B cell (primary cell): ENCODE measurements at regions not wholly inside any gene's neighbourhood (a gene's known extent, or its start where the extent isn't known, plus 50 kb on each side); places are given as distances from the start of the nearest gene placed in this dataset.

Source experiments
- ATAC-seq: fragments of 200-7000 bp; cut with Tn5 transposase; one replicate; pipeline ENCODE4 v1.10.0; 2021; ENCODE audit warnings: low read depth, mild to moderate bottlenecking, moderate number of reproducible peaks, moderate library complexity
- CTCF ChIA-PET: fragments of 350-600 bp; sonication (Branson Sonifier 250); formaldehyde crosslinking; loops from one replicate; lab custom pipeline; 2021; ENCODE audit warnings: antibody characterized with exemption, inconsistent platforms; lab: Charles Lee
- POLR2A ChIA-PET: fragments of 350-600 bp; sonication (Branson Sonifier 250); formaldehyde crosslinking; loops from one replicate; lab custom pipeline; 2021; ENCODE audit warnings: antibody characterized with exemption; lab: Charles Lee
- DNase-seq: peaks from one replicate; pipeline ENCODE4 v3.0.0; 2013
- H2AFZ ChIP-seq: 2 replicates; pipeline ENCODE4 v1.6.1; 2012; ENCODE audit warnings: mild to moderate bottlenecking, low read depth, low read length; ENCODE audit not compliant: insufficient read depth, poor library complexity, severe bottlenecking
- H3K27ac ChIP-seq, 2 donors: 1 replicate in 1 of 2; 2 replicates in 1 of 2; pipeline ENCODE4 v1.5.1; 2012 to 2013; ENCODE audit warnings: low read length in 2 of 2, mild to moderate bottlenecking in 2 of 2, moderate library complexity in 1 of 2
- H3K27me3 ChIP-seq, 4 experiments: fragments of 200-600 bp in 1 of 4; sonication (generic) in 1 of 4; replicated peaks in 1 of 4; 1 replicate in 2 of 4; 2 replicates in 2 of 4; pipeline versions ENCODE4 v1.6.1 to v1.7.0; 2013 to 2016; ENCODE audit warnings: low read length in 3 of 4, mild to moderate bottlenecking in 2 of 4, mixed read lengths in 1 of 4, moderate library complexity in 1 of 4; ENCODE audit not compliant: insufficient read depth in 4 of 4, control insufficient read depth in 3 of 4; ENCODE audit errors: control extremely low read depth in 1 of 4
- H3K36me3 ChIP-seq, 2 experiments: replicated peaks in 1 of 2; 1 replicate in 1 of 2; 2 replicates in 1 of 2; pipeline versions ENCODE4 v1.6.1 to v1.7.1; 2013; ENCODE audit warnings: low read length in 1 of 2; ENCODE audit not compliant: insufficient read depth in 2 of 2, control insufficient read depth in 1 of 2; ENCODE audit errors: control extremely low read depth in 1 of 2, extremely low read depth in 1 of 2
- H3K4me1 ChIP-seq, 2 donors: fragments of 200-600 bp in 1 of 2; sonication (generic) in 1 of 2; 1 replicate in 1 of 2; 2 replicates in 1 of 2; pipeline versions ENCODE4 v1.5.1 to v1.6.1; 2013 to 2017; ENCODE audit warnings: low read length in 2 of 2; ENCODE audit not compliant: control insufficient read depth in 2 of 2, insufficient read depth in 2 of 2
- H3K4me2 ChIP-seq: replicated peaks from 2 replicates; pipeline ENCODE3; 2012; ENCODE audit warnings: mild to moderate bottlenecking, low read depth, low read length; ENCODE audit not compliant: poor library complexity, severe bottlenecking
- H3K4me3 ChIP-seq, 5 experiments: fragments of 200-600 bp in 1 of 5; sonication (generic) in 1 of 5; 1 replicate in 3 of 5; 2 replicates in 2 of 5; pipeline versions ENCODE4 v1.5.1 to v1.7.0; 2011 to 2016; ENCODE audit warnings: low read length in 4 of 5, mild to moderate bottlenecking in 4 of 5, low read depth in 2 of 5, control low read depth in 1 of 5, moderate library complexity in 1 of 5; ENCODE audit not compliant: insufficient read depth in 1 of 5; ENCODE audit errors: control extremely low read depth in 1 of 5, extremely low read depth in 1 of 5
- H3K79me2 ChIP-seq: fragments of 200-600 bp; sonication (generic); one replicate; pipeline ENCODE4 v1.6.0; 2016; ENCODE audit warnings: low read length; ENCODE audit not compliant: control insufficient read depth, insufficient read depth
- H3K9ac ChIP-seq: fragments of 200-600 bp; sonication (generic); 2 replicates; pipeline ENCODE4 v1.6.1; 2017; ENCODE audit warnings: mild to moderate bottlenecking, low read length, moderate library complexity
- H3K9me3 ChIP-seq, 3 donors: one replicate each; pipeline versions ENCODE4 v1.6.1 to v1.7.1; 2013; ENCODE audit warnings: low read length in 2 of 3; ENCODE audit not compliant: control insufficient read depth in 2 of 3, insufficient read depth in 1 of 3; ENCODE audit errors: control extremely low read depth in 1 of 3
- H4K20me1 ChIP-seq: 2 replicates; pipeline ENCODE4 v1.6.0; 2012; ENCODE audit warnings: mild to moderate bottlenecking, low read length; ENCODE audit not compliant: insufficient read depth, control insufficient read depth, poor library complexity, severe bottlenecking
- H3K27ac Mint-ChIP-seq: one replicate; pipeline ENCODE4 v1.8.0; 2021; ENCODE audit warnings: mixed read lengths
- H3K27me3 Mint-ChIP-seq: one replicate; pipeline ENCODE4 v1.8.0; 2021; ENCODE audit warnings: mixed read lengths
- H3K4me1 Mint-ChIP-seq: one replicate; pipeline ENCODE4 v1.8.0; 2021; ENCODE audit warnings: mixed read lengths
- H3K4me3 Mint-ChIP-seq: one replicate; pipeline ENCODE4 v1.8.0; 2021; ENCODE audit warnings: mixed read lengths
- H3K9me3 Mint-ChIP-seq: one replicate; pipeline ENCODE4 v1.8.0; 2022; ENCODE audit warnings: mixed read lengths; ENCODE audit not compliant: insufficient read depth
- EZH2 ChIP-seq: IDR thresholded peaks from 2 replicates; pipeline ENCODE4 v1.6.1; 2012; ENCODE audit warnings: borderline replicate concordance, low read depth, mild to moderate bottlenecking, moderate library complexity, low read length; ENCODE audit not compliant: insufficient read depth, poor library complexity, severe bottlenecking
- WGBS: methylation state at CpG from one replicate; pipeline ENCODE4 v1.1.5; 2013; ENCODE audit warnings: missing lambda C conversion rate; ENCODE audit not compliant: insufficient coverage; 5-methylcytosine and 5-hydroxymethylcytosine counted together
- intact Hi-C: fragments of 100-400 bp; cut with micrococcal nuclease; formaldehyde crosslinking; loops from one replicate; pipeline ENCODE4 v1.10.0; 2022
- TF ChIP-seq, protein P1 (sequence below): fragments of 200-600 bp; IDR thresholded peaks from one replicate; pipeline ENCODE4 v1.8.0; 2022; ENCODE audit warnings: antibody characterized with exemption, mild to moderate bottlenecking

DNA sequence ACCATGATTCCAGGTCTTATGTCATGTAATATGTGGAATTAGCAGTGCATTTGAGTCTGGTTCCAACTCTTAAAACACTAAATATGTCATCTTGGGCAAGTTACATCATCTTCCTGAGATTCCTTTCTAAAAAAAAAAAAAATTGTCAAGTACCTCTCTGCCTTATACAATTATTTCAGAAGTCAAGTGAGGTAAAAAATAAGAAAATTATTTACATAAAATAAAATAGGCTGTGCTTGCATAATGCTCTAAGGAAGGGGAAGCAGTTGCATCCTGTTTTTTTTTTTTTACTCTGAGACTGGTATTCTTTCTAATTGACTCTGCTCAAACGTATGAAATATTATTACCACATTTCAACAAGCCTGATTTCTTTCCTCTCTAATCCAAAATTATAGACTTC, 55.1 kb upstream of the SEMA3A start:
- Mint-ChIP-seq H3K4me1 (no peaks in the 10 kb centered on the region), H3K27me3 (no peaks in the 10 kb centered on the region), H3K27ac (no peak overlapping the region), H3K4me3 (no peak overlapping the region), H3K9me3 (no peaks in the 10 kb centered on the region)
- Histone ChIP-seq H3K9me3 (peaks cover 0 to 6% (median 0%) of the 10 kb centered on the region in 3 donors), H2AFZ (no peak overlapping the region), H3K9ac (no peak overlapping the region), H3K4me1 (no peaks in the 10 kb centered on the region), H3K79me2 (no peaks in the 10 kb centered on the region), H3K27ac (no peak overlapping the region), H3K4me2 (no peak overlapping the region), H3K27me3 (no peaks in the 10 kb centered on the region), H4K20me1 (no peaks in the 10 kb centered on the region), H3K36me3 (no peaks in the 10 kb centered on the region), H3K4me3 (no peak overlapping the region)
- intact Hi-C loops, result no loop called here
- CTCF ChIA-PET, result no interaction called here
- TF ChIP-seq EZH2, result no peak
- TF ChIP-seq, protein P1, sequence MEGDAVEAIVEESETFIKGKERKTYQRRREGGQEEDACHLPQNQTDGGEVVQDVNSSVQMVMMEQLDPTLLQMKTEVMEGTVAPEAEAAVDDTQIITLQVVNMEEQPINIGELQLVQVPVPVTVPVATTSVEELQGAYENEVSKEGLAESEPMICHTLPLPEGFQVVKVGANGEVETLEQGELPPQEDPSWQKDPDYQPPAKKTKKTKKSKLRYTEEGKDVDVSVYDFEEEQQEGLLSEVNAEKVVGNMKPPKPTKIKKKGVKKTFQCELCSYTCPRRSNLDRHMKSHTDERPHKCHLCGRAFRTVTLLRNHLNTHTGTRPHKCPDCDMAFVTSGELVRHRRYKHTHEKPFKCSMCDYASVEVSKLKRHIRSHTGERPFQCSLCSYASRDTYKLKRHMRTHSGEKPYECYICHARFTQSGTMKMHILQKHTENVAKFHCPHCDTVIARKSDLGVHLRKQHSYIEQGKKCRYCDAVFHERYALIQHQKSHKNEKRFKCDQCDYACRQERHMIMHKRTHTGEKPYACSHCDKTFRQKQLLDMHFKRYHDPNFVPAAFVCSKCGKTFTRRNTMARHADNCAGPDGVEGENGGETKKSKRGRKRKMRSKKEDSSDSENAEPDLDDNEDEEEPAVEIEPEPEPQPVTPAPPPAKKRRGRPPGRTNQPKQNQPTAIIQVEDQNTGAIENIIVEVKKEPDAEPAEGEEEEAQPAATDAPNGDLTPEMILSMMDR, result no peak
- POLR2A ChIA-PET, result no interaction called here
- DNase-seq (no peak), ATAC-seq (no peak)
- no CpG with 5 or more reads among the region's 1 CpG for WGBS

DNA sequence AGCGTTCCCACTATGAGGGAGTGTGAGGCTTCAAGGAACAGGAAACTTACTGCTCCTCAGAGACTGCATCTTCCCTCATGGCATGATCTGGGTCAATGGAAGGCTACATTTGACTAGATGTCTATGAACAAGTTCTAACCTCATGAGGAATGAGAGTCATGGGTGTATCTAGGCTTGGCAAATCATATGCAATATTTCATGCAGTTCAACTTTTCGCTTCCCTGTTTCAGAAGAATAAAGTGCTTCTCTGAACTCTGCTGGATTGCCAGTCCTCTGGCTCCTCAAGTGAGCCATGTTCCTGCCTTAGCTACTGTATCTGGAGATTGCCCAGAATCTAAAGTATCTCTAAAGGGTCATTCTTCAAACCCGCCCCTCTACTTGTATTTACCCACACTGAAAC, 54.3 kb upstream of the SEMA3A start:
- no peak for DNase-seq
- WGBS, result 92% methylated on average over 2 of the region's 3 CpGs
- no peak for ATAC-seq
- TF ChIP-seq EZH2, result no peak
- TF ChIP-seq, protein P1, result no peak
- Mint-ChIP-seq H3K4me1 (no peaks in the 10 kb centered on the region), H3K4me3 (no peak overlapping the region), H3K27ac (no peak overlapping the region), H3K9me3 (no peaks in the 10 kb centered on the region), H3K27me3 (no peaks in the 10 kb centered on the region)
- Histone ChIP-seq H3K9me3 (peaks cover 0 to 6% (median 0%) of the 10 kb centered on the region in 3 donors), H4K20me1 (no peaks in the 10 kb centered on the region), H3K27me3 (no peaks in the 10 kb centered on the region), H3K4me2 (no peak overlapping the region), H3K79me2 (no peaks in the 10 kb centered on the region), H3K27ac (no peak overlapping the region), H3K4me1 (no peaks in the 10 kb centered on the region), H3K9ac (no peak overlapping the region), H3K4me3 (no peak overlapping the region), H2AFZ (no peak overlapping the region), H3K36me3 (no peaks in the 10 kb centered on the region)
- ChIA-PET CTCF (no interaction called here), POLR2A (no interaction called here)
- intact Hi-C loops, result no loop called here
